OCI-LY7 (cell line): ENCODE measurements at regions not wholly inside any gene's neighbourhood (a gene's known extent, or its start where the extent isn't known, plus 50 kb on each side); places are given as distances from the start of the nearest gene placed in this dataset.

Source experiments
- BruUV-seq: library from RNA; stranded (reverse); fragments of 400-500 nt; replicated peaks from 2 replicates; lab custom pipeline; 2021; lab: Mats Ljungman, UMichigan
- CTCF ChIA-PET: fragments of 300-600 bp; sonication (Branson Sonifier 250); formaldehyde crosslinking; loops from one replicate; lab custom pipeline; 2022; ENCODE audit warnings: antibody characterized with exemption; ENCODE audit not compliant: unreplicated experiment; lab: Charles Lee
- POLR2A ChIA-PET: fragments of 300-600 bp; sonication (Branson Sonifier 250); formaldehyde crosslinking; loops from one replicate; lab custom pipeline; 2022; ENCODE audit warnings: antibody characterized with exemption; lab: Charles Lee
- DNase-seq: peaks from one replicate; pipeline ENCODE4 v3.0.0-alpha.2; 2015; ENCODE audit warnings: low spot score
- H2AFZ ChIP-seq: fragments of 200-600 bp; sonication (generic), shearing (Covaris generic); 2 replicates; pipeline ENCODE4 v1.6.1; 2014; ENCODE audit warnings: mild to moderate bottlenecking, antibody characterized with exemption, low read length, moderate library complexity
- H3K27ac ChIP-seq: fragments of 200-600 bp; sonication (generic); 2 replicates; pipeline ENCODE4 v1.5.1; 2014; ENCODE audit warnings: mixed run types, low read depth, mild to moderate bottlenecking, moderate library complexity, low read length, inconsistent platforms; ENCODE audit not compliant: poor library complexity, severe bottlenecking
- H3K36me3 ChIP-seq: fragments of 200-600 bp; sonication (generic); 2 replicates; pipeline ENCODE4 v1.6.1; 2014; ENCODE audit warnings: mild to moderate bottlenecking, antibody characterized with exemption, low read length, moderate library complexity, mixed read lengths; ENCODE audit not compliant: insufficient read depth
- H3K4me1 ChIP-seq: fragments of 200-600 bp; sonication (generic); 2 replicates; pipeline ENCODE4 v1.5.1; 2014; ENCODE audit warnings: mild to moderate bottlenecking, low read length; ENCODE audit not compliant: insufficient read depth, poor library complexity, severe bottlenecking
- H3K4me2 ChIP-seq: fragments of 200-600 bp; sonication (generic); 2 replicates; pipeline ENCODE4 v1.6.1; 2014; ENCODE audit warnings: mild to moderate bottlenecking, low read length
- H3K4me3 ChIP-seq: fragments of 200-600 bp; sonication (generic); 2 replicates; pipeline ENCODE4 v1.5.1; 2014; ENCODE audit warnings: mild to moderate bottlenecking, low read depth, low read length; ENCODE audit not compliant: poor library complexity, severe bottlenecking
- H3K79me2 ChIP-seq: fragments of 200-600 bp; sonication (generic); 2 replicates; pipeline ENCODE4 v1.6.1; 2016; ENCODE audit warnings: low read depth, mild to moderate bottlenecking, low read length, moderate library complexity, mixed read lengths; ENCODE audit not compliant: insufficient read depth
- H3K9me2 ChIP-seq: fragments of 200-600 bp; sonication (generic); 2 replicates; pipeline ENCODE4 v1.6.1; 2016; ENCODE audit warnings: mild to moderate bottlenecking, low read length, mixed read lengths; ENCODE audit not compliant: insufficient read depth
- H3K9me3 ChIP-seq: fragments of 200-600 bp; sonication (generic); 2 replicates; pipeline ENCODE4 v1.6.1; 2014; ENCODE audit warnings: mild to moderate bottlenecking, mixed run types, low read length, mixed read lengths
- H4K20me1 ChIP-seq: fragments of 200-600 bp; sonication (generic); 2 replicates; pipeline ENCODE4 v1.6.1; 2014; ENCODE audit warnings: mild to moderate bottlenecking, antibody characterized with exemption, low read length, moderate library complexity, mixed read lengths; ENCODE audit not compliant: insufficient read depth
- EZH2phosphoT487 ChIP-seq: fragments of 200-600 bp; sonication (generic); IDR thresholded peaks from 2 replicates; pipeline ENCODE4 v1.6.1; 2018; ENCODE audit warnings: low read depth, borderline replicate concordance, mild to moderate bottlenecking, mixed run types, antibody characterized with exemption, low read length, moderate library complexity, mixed read lengths
- intact Hi-C: fragments of 100-400 bp; cut with micrococcal nuclease; formaldehyde crosslinking; loops from one replicate; pipeline ENCODE4 v1.10.0; 2022; ENCODE audit not compliant: unreplicated experiment
- TF ChIP-seq, protein P1 (sequence below): fragments of 200-600 bp; sonication (generic); conservative IDR thresholded peaks from 2 replicates; pipeline ENCODE4 v1.5.1; 2014; ENCODE audit warnings: mild to moderate bottlenecking, antibody characterized with exemption, low read length, moderate library complexity, mixed read lengths

DNA sequence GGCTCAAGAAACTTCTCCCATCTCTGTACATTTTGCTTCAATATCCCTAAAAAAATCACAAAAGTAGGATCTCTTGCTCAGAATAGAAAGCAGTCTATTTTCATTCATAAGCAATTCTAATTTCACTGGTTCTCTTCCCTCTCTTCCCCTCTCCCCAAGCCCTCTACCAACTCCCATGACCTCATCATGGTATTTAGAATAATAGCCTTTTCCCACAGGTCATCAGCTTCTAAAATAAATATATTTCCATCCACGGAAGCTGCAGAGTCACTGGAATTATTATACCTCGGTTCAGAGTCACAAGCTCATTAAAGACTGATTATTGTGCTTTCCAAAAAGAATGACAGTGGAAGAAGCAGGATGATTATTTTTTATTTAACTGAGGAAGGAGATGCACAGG, 84.2 kb upstream of the ADRA1B start:
- BruUV-seq = no TSS peak

DNA sequence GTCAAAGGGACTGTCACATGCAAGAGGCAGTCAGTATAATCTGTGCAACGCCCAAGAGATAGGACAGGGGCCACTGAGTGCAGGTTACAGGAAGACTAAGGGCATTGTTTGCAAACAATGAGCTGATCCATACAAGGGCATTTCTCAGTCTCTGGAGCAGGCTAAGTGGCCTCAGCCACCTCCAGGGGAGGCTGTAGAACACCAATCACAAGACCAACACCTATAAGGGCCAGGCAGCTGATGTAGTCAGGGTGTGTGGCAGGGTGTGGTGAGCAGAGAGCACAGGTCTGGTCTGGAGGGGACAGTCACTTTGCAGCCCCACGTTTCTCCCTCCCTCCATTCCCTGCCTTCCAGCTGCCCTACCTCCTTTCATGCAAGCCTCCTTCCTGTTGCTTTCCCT, 83.2 kb upstream of the ADRA1B start:
- ChIA-PET POLR2A (no interaction called here), CTCF (no interaction called here)
- no TSS peak for BruUV-seq
- H3K4me3 ChIP-seq = no peak overlapping the region
- no peaks in the 10 kb centered on the region for H3K9me2 ChIP-seq
- H3K36me3 ChIP-seq = no peaks in the 10 kb centered on the region
- no peak overlapping the region for H3K27ac ChIP-seq
- H4K20me1 ChIP-seq = no peaks in the 10 kb centered on the region
- H3K9me3 ChIP-seq = no peaks in the 10 kb centered on the region
- no peak overlapping the region for H2AFZ ChIP-seq
- no peak overlapping the region for H3K4me2 ChIP-seq
- intact Hi-C loops = no loop called here
- H3K4me1 ChIP-seq = no peaks in the 10 kb centered on the region
- DNase-seq = no peak
- TF ChIP-seq EZH2phosphoT487 = no peak
- TF ChIP-seq, protein P1, sequence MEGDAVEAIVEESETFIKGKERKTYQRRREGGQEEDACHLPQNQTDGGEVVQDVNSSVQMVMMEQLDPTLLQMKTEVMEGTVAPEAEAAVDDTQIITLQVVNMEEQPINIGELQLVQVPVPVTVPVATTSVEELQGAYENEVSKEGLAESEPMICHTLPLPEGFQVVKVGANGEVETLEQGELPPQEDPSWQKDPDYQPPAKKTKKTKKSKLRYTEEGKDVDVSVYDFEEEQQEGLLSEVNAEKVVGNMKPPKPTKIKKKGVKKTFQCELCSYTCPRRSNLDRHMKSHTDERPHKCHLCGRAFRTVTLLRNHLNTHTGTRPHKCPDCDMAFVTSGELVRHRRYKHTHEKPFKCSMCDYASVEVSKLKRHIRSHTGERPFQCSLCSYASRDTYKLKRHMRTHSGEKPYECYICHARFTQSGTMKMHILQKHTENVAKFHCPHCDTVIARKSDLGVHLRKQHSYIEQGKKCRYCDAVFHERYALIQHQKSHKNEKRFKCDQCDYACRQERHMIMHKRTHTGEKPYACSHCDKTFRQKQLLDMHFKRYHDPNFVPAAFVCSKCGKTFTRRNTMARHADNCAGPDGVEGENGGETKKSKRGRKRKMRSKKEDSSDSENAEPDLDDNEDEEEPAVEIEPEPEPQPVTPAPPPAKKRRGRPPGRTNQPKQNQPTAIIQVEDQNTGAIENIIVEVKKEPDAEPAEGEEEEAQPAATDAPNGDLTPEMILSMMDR = no peak
- H3K79me2 ChIP-seq = no peaks in the 10 kb centered on the region

More for the DNA sequence above, 84.2 kb upstream of the ADRA1B start:
- H3K36me3 ChIP-seq = no peaks in the 10 kb centered on the region
- H3K4me3 ChIP-seq = no peak overlapping the region
- no peaks in the 10 kb centered on the region for H3K9me3 ChIP-seq
- intact Hi-C loops = no loop called here
- H3K79me2 ChIP-seq = no peaks in the 10 kb centered on the region
- POLR2A ChIA-PET = no interaction called here
- no peaks in the 10 kb centered on the region for H3K4me1 ChIP-seq
- no peaks in the 10 kb centered on the region for H4K20me1 ChIP-seq
- no peaks in the 10 kb centered on the region for H3K9me2 ChIP-seq
- H2AFZ ChIP-seq = no peak overlapping the region
- no peak for TF ChIP-seq EZH2phosphoT487
- TF ChIP-seq, protein P1 = no peak
- CTCF ChIA-PET = no interaction called here
- DNase-seq = no peak
- H3K27ac ChIP-seq = no peak overlapping the region
- no peak overlapping the region for H3K4me2 ChIP-seq

DNA sequence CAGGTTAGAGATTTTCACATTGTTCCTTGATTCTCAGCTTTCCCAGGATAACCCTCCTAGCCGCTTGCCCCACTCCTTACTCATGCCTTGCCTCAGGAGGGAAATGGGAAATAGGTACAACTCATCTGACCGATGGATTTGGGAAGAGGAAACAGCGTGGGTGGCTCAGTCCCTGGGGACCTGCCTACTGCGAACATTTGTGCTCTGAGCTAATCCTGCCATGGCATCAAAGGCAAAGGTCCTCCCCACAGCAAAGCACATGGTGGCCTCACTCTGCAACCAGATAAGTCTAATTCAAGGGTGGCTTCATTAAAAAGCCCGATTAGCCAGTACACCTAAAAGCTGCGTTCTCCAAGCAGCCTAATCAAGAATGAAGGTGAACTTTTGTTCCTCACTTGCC, 82.4 kb upstream of the ADRA1B start:
- H2AFZ ChIP-seq = no peak overlapping the region
- H3K36me3 ChIP-seq = no peaks in the 10 kb centered on the region
- no peak overlapping the region for H3K27ac ChIP-seq
- H3K4me3 ChIP-seq = no peak overlapping the region
- POLR2A ChIA-PET = no interaction called here
- H3K4me1 ChIP-seq = no peaks in the 10 kb centered on the region
- intact Hi-C loops = no loop called here
- no peak overlapping the region for H3K4me2 ChIP-seq
- CTCF ChIA-PET = no interaction called here
- no peaks in the 10 kb centered on the region for H3K9me2 ChIP-seq
- no TSS peak for BruUV-seq
- H3K79me2 ChIP-seq = no peaks in the 10 kb centered on the region
- H4K20me1 ChIP-seq = no peaks in the 10 kb centered on the region
- TF ChIP-seq, protein P1 = no peak
- no peak for TF ChIP-seq EZH2phosphoT487
- no peaks in the 10 kb centered on the region for H3K9me3 ChIP-seq
- DNase-seq = no peak
